ENCODE measurements at regions not wholly inside any gene's neighbourhood (a gene's known extent, or its start where the extent isn't known, plus 50 kb on each side); places are given as distances from the start of the nearest gene placed in this dataset.

GRCh38 chr1:87400813-87401212 lies 72.1 kb downstream of the LMO4 start:
- Histone ChIP-seq H3K9ac (ENCODE audit: extremely low read depth, low read length, poor library complexity, severe bottlenecking) (no peak overlapping the region), H3K9me3 (ENCODE audit: control insufficient read depth, low read length) (no peaks in the 10 kb centered on the region), H3K4me1 (ENCODE audit: control insufficient read depth, insufficient read depth, low read length) (no peaks in the 10 kb centered on the region), H3K27ac (ENCODE audit: low read depth, low read length) (no peak overlapping the region), H3K4me3 (ENCODE audit: low read length) (no peak overlapping the region), H3K27me3 (ENCODE audit: control insufficient read depth, insufficient read depth, low read length, poor library complexity, severe bottlenecking) (no peaks in the 10 kb centered on the region), H3K36me3 (ENCODE audit: control insufficient read depth, insufficient read depth, low read length) (no peaks in the 10 kb centered on the region)
- Mint-ChIP-seq H3K4me3 (no peak overlapping the region), H3K9me3 (no peaks in the 10 kb centered on the region), H3K27ac (no peak overlapping the region), H3K27me3 (ENCODE audit: insufficient read depth) (no peaks in the 10 kb centered on the region), H3K4me1 (no peaks in the 10 kb centered on the region), H3K36me3 (ENCODE audit: low read depth) (no peaks in the 10 kb centered on the region)
- DNase-seq = no peak
- 100% methylated on average over 1 of the region's 1 CpG; no CpG with 5 or more reads in 1 of the 2 experiments for WGBS, 2 experiments (ENCODE audit: insufficient coverage in 1 of 2, insufficient read length in 1 of 2)
- no peak for TF ChIP-seq CTCF (conservative IDR thresholded peaks at IDR 0.05)

DNA sequence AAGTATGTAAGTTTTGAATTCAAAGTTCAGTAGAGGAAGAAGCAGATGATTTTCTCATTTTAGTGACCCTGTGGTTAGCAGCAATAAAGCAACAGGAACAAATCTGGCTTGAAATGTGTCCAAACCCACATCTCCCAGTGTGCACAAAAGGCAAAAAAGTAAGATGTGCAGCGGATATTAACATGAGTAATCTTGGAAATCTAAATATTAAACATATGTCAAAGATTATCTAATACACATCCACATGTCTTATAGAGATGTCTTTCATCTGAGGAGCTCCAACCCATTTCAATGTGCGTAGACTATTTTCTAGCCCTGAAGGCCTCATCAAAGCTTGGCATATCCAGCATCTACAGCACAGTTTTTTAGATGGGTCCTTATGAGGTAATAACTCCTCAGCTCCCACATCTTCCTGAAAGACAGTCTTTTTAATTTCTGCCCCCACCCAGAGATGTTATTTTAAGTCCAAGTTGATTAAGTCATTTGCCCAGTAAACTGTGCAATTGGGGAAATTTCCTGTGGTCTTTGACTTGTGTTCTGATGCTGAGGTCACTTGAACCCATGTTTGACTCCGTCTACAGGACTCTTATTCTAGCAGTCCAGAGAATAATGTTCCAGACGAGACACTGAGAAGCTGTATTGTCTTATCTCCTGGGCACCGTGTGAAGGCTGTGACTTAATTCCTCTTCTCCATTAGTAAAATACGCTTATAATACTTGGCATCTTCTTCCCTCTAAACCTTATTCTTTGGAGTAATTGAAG lies 73.7 kb downstream of the LMO4 start:
- no peaks in the 10 kb centered on the region for H3K4me1 ChIP-seq (ENCODE audit: control insufficient read depth, insufficient read depth, low read length)
- WGBS, 2 experiments (ENCODE audit: insufficient coverage in 1 of 2, insufficient read length in 1 of 2) = 89 to 94% methylated on average over 2 to 5 of the region's 6 CpGs
- H3K27ac ChIP-seq (ENCODE audit: low read depth, low read length) = no peak overlapping the region
- H3K27ac Mint-ChIP-seq = no peak overlapping the region
- no peak for TF ChIP-seq CTCF (conservative IDR thresholded peaks at IDR 0.05)
- H3K4me1 Mint-ChIP-seq = no peaks in the 10 kb centered on the region
- H3K9ac ChIP-seq (ENCODE audit: extremely low read depth, low read length, poor library complexity, severe bottlenecking) = no peak overlapping the region
- H3K27me3 Mint-ChIP-seq (ENCODE audit: insufficient read depth) = no peaks in the 10 kb centered on the region
- H3K9me3 ChIP-seq (ENCODE audit: control insufficient read depth, low read length) = no peaks in the 10 kb centered on the region
- H3K36me3 ChIP-seq (ENCODE audit: control insufficient read depth, insufficient read depth, low read length) = no peaks in the 10 kb centered on the region
- no peak overlapping the region for H3K4me3 ChIP-seq (ENCODE audit: low read length)
- DNase-seq = no peak
- no peaks in the 10 kb centered on the region for H3K36me3 Mint-ChIP-seq (ENCODE audit: low read depth)
- H3K4me3 Mint-ChIP-seq = no peak overlapping the region
- H3K27me3 ChIP-seq (ENCODE audit: control insufficient read depth, insufficient read depth, low read length, poor library complexity, severe bottlenecking) = no peaks in the 10 kb centered on the region
- no peaks in the 10 kb centered on the region for H3K9me3 Mint-ChIP-seq

GRCh38 chr1:87403061-87403820 lies 74.6 kb downstream of the LMO4 start:
- no peak overlapping the region for H3K4me3 ChIP-seq (ENCODE audit: low read length)
- no peaks in the 10 kb centered on the region for H3K27me3 ChIP-seq (ENCODE audit: control insufficient read depth, insufficient read depth, low read length, poor library complexity, severe bottlenecking)
- H3K9ac ChIP-seq (ENCODE audit: extremely low read depth, low read length, poor library complexity, severe bottlenecking) = no peak overlapping the region
- 77 to 100% methylated on average over 3 to 4 of the region's 7 CpGs for WGBS, 2 experiments (ENCODE audit: insufficient coverage in 1 of 2, insufficient read length in 1 of 2)
- no peak overlapping the region for H3K27ac Mint-ChIP-seq
- no peaks in the 10 kb centered on the region for H3K36me3 ChIP-seq (ENCODE audit: control insufficient read depth, insufficient read depth, low read length)
- H3K36me3 Mint-ChIP-seq (ENCODE audit: low read depth) = no peaks in the 10 kb centered on the region
- H3K9me3 Mint-ChIP-seq = no peaks in the 10 kb centered on the region
- no peak for TF ChIP-seq CTCF (conservative IDR thresholded peaks at IDR 0.05)
- no peaks in the 10 kb centered on the region for H3K4me1 Mint-ChIP-seq
- no peak overlapping the region for H3K4me3 Mint-ChIP-seq
- DNase-seq = no peak
- H3K27me3 Mint-ChIP-seq (ENCODE audit: insufficient read depth) = no peaks in the 10 kb centered on the region
- no peak overlapping the region for H3K27ac ChIP-seq (ENCODE audit: low read depth, low read length)
- no peaks in the 10 kb centered on the region for H3K4me1 ChIP-seq (ENCODE audit: control insufficient read depth, insufficient read depth, low read length)
- no peaks in the 10 kb centered on the region for H3K9me3 ChIP-seq (ENCODE audit: control insufficient read depth, low read length)
